ENCODE measurements at regions not wholly inside any gene's neighbourhood (a gene's known extent, or its start where the extent isn't known, plus 50 kb on each side); places are given as distances from the start of the nearest gene placed in this dataset.

GRCh38 chr9:90979138-90979551, 177.5 kb downstream of the SYK start:
- Histone ChIP-seq H3K4me1 (ENCODE audit: control insufficient read depth, extremely low read depth, insufficient read depth, low read length) (no peaks in the 10 kb centered on the region), H3K27ac (ENCODE audit: insufficient read depth, low read depth, low read length) (no peak overlapping the region), H3K4me3 (replicated peaks in 1 of 3; ENCODE audit: insufficient read depth in 1 of 3, low read depth in 1 of 3, low read length in 3 of 3) (no peak overlapping the region), H3K9me1 (replicated peaks; ENCODE audit: control insufficient read depth, extremely low read depth, insufficient read depth, low read length) (no peaks in the 10 kb centered on the region), H3K36me3 (ENCODE audit: control insufficient read depth in 2 of 2, extremely low read depth in 1 of 2, insufficient read depth in 2 of 2, low read length in 2 of 2) (no peaks in the 10 kb centered on the region), H3K79me2 (ENCODE audit: control insufficient read depth, insufficient read depth, low read length) (no peaks in the 10 kb centered on the region), H2AFZ (ENCODE audit: low read depth, low read length) (no peak overlapping the region), H3K9me3 (replicated peaks; ENCODE audit: control insufficient read depth, insufficient read depth, low read length) (no peaks in the 10 kb centered on the region), H3K4me2 (ENCODE audit: insufficient read depth, low read length) (no peak overlapping the region), H3K9ac (replicated peaks; ENCODE audit: extremely low read depth, insufficient read depth, low read length) (no peak overlapping the region), H3K27me3 (ENCODE audit: control insufficient read depth in 2 of 2, insufficient read depth in 2 of 2, low read length in 2 of 2) (no peaks in the 10 kb centered on the region), H4K20me1 (replicated peaks; ENCODE audit: control insufficient read depth, extremely low read depth, insufficient read depth, low read length) (no peaks in the 10 kb centered on the region)
- no peak for FAIRE-seq
- intact Hi-C loops (cut with micrococcal nuclease), result no loop called here
- dilution Hi-C loops (cut with MboI; ENCODE audit: extremely low pct_ligation_motif_present, low sequenced_read_pairs), result no loop called here
- no TSS peak for BruUV-seq (replicated peaks)
- POLR2A ChIA-PET, result no interaction called here
- CTCF ChIA-PET, result no interaction called here
- no peak for DNase-seq (ENCODE audit: low read depth, low spot score)
- TF ChIP-seq MYC (IDR thresholded peaks at IDR 0.05; ENCODE audit: low read depth, low read length) (no peak), JUN (IDR thresholded peaks at IDR 0.05; ENCODE audit: borderline replicate concordance, insufficient read depth, insufficient read length, low read depth) (no peak), EZH2 (IDR thresholded peaks at IDR 0.05; ENCODE audit: borderline replicate concordance, low read depth, low read length, severe bottlenecking) (no peak), GATA2 (IDR thresholded peaks at IDR 0.05; ENCODE audit: insufficient read depth, insufficient read length, low read depth, low read length) (no peak), POLR2A (IDR thresholded peaks at IDR 0.05; ENCODE audit: low read depth, low read length) (no peak), MAX (IDR thresholded peaks at IDR 0.05; ENCODE audit: insufficient read depth, insufficient read length) (no peak), CTCF (IDR thresholded peaks at IDR 0.05; ENCODE audit: extremely low read depth in 1 of 2, insufficient read depth in 1 of 2, low read depth in 1 of 2, low read length in 2 of 2) (no peak), FOS (IDR thresholded peaks at IDR 0.05; ENCODE audit: borderline replicate concordance, insufficient read depth, low read length) (no peak), POLR2AphosphoS5 (IDR thresholded peaks at IDR 0.05; ENCODE audit: insufficient read depth, low read depth, low read length) (no peak)
